CD1c-positive myeloid dendritic cell (primary cell): ENCODE measurements at regions not wholly inside any gene's neighbourhood (a gene's known extent, or its start where the extent isn't known, plus 50 kb on each side); places are given as distances from the start of the nearest gene placed in this dataset.

Experiments
- DNase-seq: peaks from one replicate; pipeline ENCODE4 v3.0.0-alpha.2; 2016; ENCODE audit errors: extremely low spot score

GRCh38 chr4:27506401-27506800 is 645.8 kb downstream of the STIM2 start:
- no peak for DNase-seq

- DNase-seq = no peak
Observed at GRCh38 chr4:27514711-27515110, 654.1 kb downstream of the STIM2 start.

GRCh38 chr4:27515140-27515539 is 654.5 kb downstream of the STIM2 start:
- no peak for DNase-seq

GRCh38 chr4:27518876-27519275 is 658.2 kb downstream of the STIM2 start:
- no peak for DNase-seq

GRCh38 chr4:27524224-27524623 is 663.6 kb downstream of the STIM2 start:
- no peak for DNase-seq

GRCh38 chr4:27534488-27534887 is 673.8 kb downstream of the STIM2 start:
- DNase-seq = no peak

- no peak for DNase-seq
Observed at GRCh38 chr4:27568236-27568951, 707.8 kb downstream of the STIM2 start.

GRCh38 chr4:27568952-27569319 is 708.3 kb downstream of the STIM2 start:
- no peak for DNase-seq

- DNase-seq = no peak
Observed at GRCh38 chr4:27574743-27575142, 714.1 kb downstream of the STIM2 start.

- no peak for DNase-seq
Observed at GRCh38 chr4:27577951-27578350, 717.3 kb downstream of the STIM2 start.

- DNase-seq = no peak
Observed at GRCh38 chr4:27592738-27593137, 732.1 kb downstream of the STIM2 start.

GRCh38 chr4:27594922-27595321 is 734.3 kb downstream of the STIM2 start:
- DNase-seq = no peak

- DNase-seq = no peak
Observed at GRCh38 chr4:27595571-27596360, 735.1 kb downstream of the STIM2 start.

- no peak for DNase-seq
Observed at GRCh38 chr4:27602172-27602571, 741.5 kb downstream of the STIM2 start.

- no peak for DNase-seq
Observed at GRCh38 chr4:27604692-27605091, 744.1 kb downstream of the STIM2 start.

GRCh38 chr4:27616166-27616565 is 755.5 kb downstream of the STIM2 start:
- no peak for DNase-seq

GRCh38 chr4:27619435-27619834 is 758.8 kb downstream of the STIM2 start:
- DNase-seq = no peak

GRCh38 chr4:27620886-27621285 is 760.2 kb downstream of the STIM2 start:
- no peak for DNase-seq

GRCh38 chr4:27624749-27625148 is 764.1 kb downstream of the STIM2 start:
- no peak for DNase-seq

GRCh38 chr4:27628609-27629008 is 768.0 kb downstream of the STIM2 start:
- no peak for DNase-seq

GRCh38 chr4:27629532-27630225 is 769.0 kb downstream of the STIM2 start:
- DNase-seq = no peak
